Endodermal cell (in vitro differentiated cells): ENCODE measurements at regions not wholly inside any gene's neighbourhood (a gene's known extent, or its start where the extent isn't known, plus 50 kb on each side); places are given as distances from the start of the nearest gene placed in this dataset.

ENCODE experiments used
- DNase-seq: peaks from one replicate; pipeline ENCODE4 v3.0.0-alpha.2; 2017
- H3K27ac ChIP-seq: 2 replicates; pipeline ENCODE4 v1.5.1; 2013; ENCODE audit warnings: mild to moderate bottlenecking, low read depth, low read length, moderate library complexity
- H3K27me3 ChIP-seq: 2 replicates; pipeline ENCODE4 v1.6.1; 2013; ENCODE audit warnings: mild to moderate bottlenecking, low read length, moderate library complexity; ENCODE audit not compliant: insufficient read depth, control insufficient read depth, poor library complexity, severe bottlenecking
- H3K36me3 ChIP-seq: 2 replicates; pipeline ENCODE4 v1.7.0; 2013; ENCODE audit warnings: mild to moderate bottlenecking, low read length, moderate library complexity; ENCODE audit not compliant: control insufficient read depth, insufficient read depth
- H3K4me1 ChIP-seq: one replicate; pipeline ENCODE4 v1.7.0; 2013; ENCODE audit warnings: low read length; ENCODE audit not compliant: control insufficient read depth, insufficient read depth
- H3K4me3 ChIP-seq: 2 replicates; pipeline ENCODE4 v1.5.1; 2013; ENCODE audit warnings: mild to moderate bottlenecking, low read length, moderate library complexity
- H3K9ac ChIP-seq: 2 replicates; pipeline ENCODE4 v1.6.1; 2013; ENCODE audit warnings: mild to moderate bottlenecking, low read length, moderate library complexity; ENCODE audit not compliant: poor library complexity, severe bottlenecking; ENCODE audit errors: extremely low read depth
- H3K9me3 ChIP-seq: 2 replicates; pipeline ENCODE4 v1.6.1; 2013; ENCODE audit warnings: mild to moderate bottlenecking, low read length, moderate library complexity; ENCODE audit not compliant: control insufficient read depth
- H3K27ac Mint-ChIP-seq: 2 replicates; pipeline ENCODE4 v1.8.0; 2020; ENCODE audit warnings: mixed read lengths
- H3K27me3 Mint-ChIP-seq: 2 replicates; pipeline ENCODE4 v1.8.0; 2021; ENCODE audit warnings: mild to moderate bottlenecking, mixed read lengths; ENCODE audit not compliant: insufficient read depth
- H3K36me3 Mint-ChIP-seq: 2 replicates; pipeline ENCODE4 v1.8.0; 2020; ENCODE audit warnings: low read depth, mixed read lengths
- H3K4me1 Mint-ChIP-seq: 2 replicates; pipeline ENCODE4 v1.8.0; 2020; ENCODE audit warnings: mixed read lengths
- H3K4me3 Mint-ChIP-seq: 2 replicates; pipeline ENCODE4 v1.8.0; 2020; ENCODE audit warnings: mild to moderate bottlenecking, moderate library complexity, mixed read lengths
- H3K9me3 Mint-ChIP-seq: 2 replicates; pipeline ENCODE4 v1.8.0; 2020; ENCODE audit warnings: mild to moderate bottlenecking, mixed read lengths
- WGBS, 2 experiments: methylation state at CpG; one replicate each; pipeline versions ENCODE4 v1.1.5 to v1.1.7; 2013; ENCODE audit warnings: missing lambda C conversion rate in 2 of 2, mixed read lengths in 1 of 2; ENCODE audit not compliant: insufficient coverage in 1 of 2, insufficient read length in 1 of 2; 5-methylcytosine and 5-hydroxymethylcytosine counted together
- TF ChIP-seq, protein P1 (sequence below): fragments of 200-600 bp; sonication (generic); conservative IDR thresholded peaks from 2 replicates; pipeline ENCODE4 v1.5.0; 2021; ENCODE audit warnings: antibody characterized with exemption, mild to moderate bottlenecking

DNA sequence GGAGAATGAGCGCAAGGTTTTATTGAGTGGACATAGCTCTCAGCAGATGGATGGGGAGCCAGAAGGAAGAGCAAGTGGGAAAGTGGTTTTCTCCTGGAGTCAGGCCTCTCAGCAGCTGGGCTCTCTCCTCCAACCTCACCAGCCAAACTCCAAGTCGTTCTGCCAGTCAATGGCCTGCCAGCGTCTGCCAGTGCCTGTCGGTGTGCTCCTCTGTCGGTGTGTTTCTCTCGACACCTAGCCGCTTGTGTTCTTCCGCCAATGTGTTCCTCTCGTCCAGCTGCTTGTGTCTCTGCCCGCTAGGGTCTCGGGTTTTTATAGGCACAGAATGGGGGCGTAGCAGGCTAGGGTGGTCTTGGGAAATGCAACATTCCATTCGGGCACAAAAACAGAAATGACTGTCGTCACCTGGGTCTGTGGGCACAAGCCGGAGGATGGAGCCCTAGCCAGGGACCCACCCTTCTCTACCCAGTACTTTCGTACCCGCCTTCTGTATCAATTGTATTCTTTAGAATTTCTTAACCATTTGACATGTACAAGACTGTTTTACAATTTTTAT lies 1365.4 kb downstream of the FSCB start:
- no peak overlapping the region for H3K4me3 ChIP-seq
- Mint-ChIP-seq H3K27ac (no peak overlapping the region), H3K9me3 (peaks cover 9% of the 10 kb centered on the region), H3K27me3 (no peaks in the 10 kb centered on the region), H3K4me3 (no peak overlapping the region), H3K36me3 (no peaks in the 10 kb centered on the region), H3K4me1 (no peaks in the 10 kb centered on the region)
- no peaks in the 10 kb centered on the region for H3K4me1 ChIP-seq
- DNase-seq, result no peak
- TF ChIP-seq, protein P1, sequence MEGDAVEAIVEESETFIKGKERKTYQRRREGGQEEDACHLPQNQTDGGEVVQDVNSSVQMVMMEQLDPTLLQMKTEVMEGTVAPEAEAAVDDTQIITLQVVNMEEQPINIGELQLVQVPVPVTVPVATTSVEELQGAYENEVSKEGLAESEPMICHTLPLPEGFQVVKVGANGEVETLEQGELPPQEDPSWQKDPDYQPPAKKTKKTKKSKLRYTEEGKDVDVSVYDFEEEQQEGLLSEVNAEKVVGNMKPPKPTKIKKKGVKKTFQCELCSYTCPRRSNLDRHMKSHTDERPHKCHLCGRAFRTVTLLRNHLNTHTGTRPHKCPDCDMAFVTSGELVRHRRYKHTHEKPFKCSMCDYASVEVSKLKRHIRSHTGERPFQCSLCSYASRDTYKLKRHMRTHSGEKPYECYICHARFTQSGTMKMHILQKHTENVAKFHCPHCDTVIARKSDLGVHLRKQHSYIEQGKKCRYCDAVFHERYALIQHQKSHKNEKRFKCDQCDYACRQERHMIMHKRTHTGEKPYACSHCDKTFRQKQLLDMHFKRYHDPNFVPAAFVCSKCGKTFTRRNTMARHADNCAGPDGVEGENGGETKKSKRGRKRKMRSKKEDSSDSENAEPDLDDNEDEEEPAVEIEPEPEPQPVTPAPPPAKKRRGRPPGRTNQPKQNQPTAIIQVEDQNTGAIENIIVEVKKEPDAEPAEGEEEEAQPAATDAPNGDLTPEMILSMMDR, result no peak
- no peak overlapping the region for H3K27ac ChIP-seq
- no peaks in the 10 kb centered on the region for H3K27me3 ChIP-seq
- H3K9me3 ChIP-seq, result peaks cover 2% of the 10 kb centered on the region
- 90 to 95% methylated on average over 12 to 17 of the region's 17 CpGs for WGBS, 2 experiments
- H3K36me3 ChIP-seq, result no peaks in the 10 kb centered on the region
- no peak overlapping the region for H3K9ac ChIP-seq

GRCh38 chr14:43140453-43140852 lies 1366.6 kb downstream of the FSCB start:
- Histone ChIP-seq H3K36me3 (no peaks in the 10 kb centered on the region), H3K9ac (no peak overlapping the region), H3K27ac (no peak overlapping the region), H3K4me1 (no peaks in the 10 kb centered on the region), H3K27me3 (no peaks in the 10 kb centered on the region), H3K9me3 (peaks cover 8% of the 10 kb centered on the region), H3K4me3 (no peak overlapping the region)
- no peak overlapping the region for H3K4me3 Mint-ChIP-seq
- TF ChIP-seq, protein P1, result no peak
- WGBS, 2 experiments, result 91% methylated on average over 2 of the region's 2 CpGs; no CpG with 5 or more reads in 1 of the 2 experiments
- no peaks in the 10 kb centered on the region for H3K36me3 Mint-ChIP-seq
- H3K9me3 Mint-ChIP-seq, result peaks cover 18% of the 10 kb centered on the region
- DNase-seq, result no peak
- H3K27me3 Mint-ChIP-seq, result no peaks in the 10 kb centered on the region
- no peaks in the 10 kb centered on the region for H3K4me1 Mint-ChIP-seq
- H3K27ac Mint-ChIP-seq, result no peak overlapping the region

GRCh38 chr14:43135877-43136411 lies 1371.1 kb downstream of the FSCB start:
- no peaks in the 10 kb centered on the region for H3K27me3 Mint-ChIP-seq
- H3K9ac ChIP-seq, result no peak overlapping the region
- H3K9me3 ChIP-seq, result peaks cover 8% of the 10 kb centered on the region
- no peaks in the 10 kb centered on the region for H3K36me3 Mint-ChIP-seq
- H3K9me3 Mint-ChIP-seq, result peaks cover 27% of the 10 kb centered on the region
- no peak for DNase-seq
- H3K4me1 ChIP-seq, result no peaks in the 10 kb centered on the region
- no peaks in the 10 kb centered on the region for H3K4me1 Mint-ChIP-seq
- TF ChIP-seq, protein P1, result no peak
- 90 to 100% methylated on average over 4 to 23 of the region's 23 CpGs for WGBS, 2 experiments
- H3K4me3 ChIP-seq, result no peak overlapping the region
- H3K4me3 Mint-ChIP-seq, result no peak overlapping the region
- H3K36me3 ChIP-seq, result no peaks in the 10 kb centered on the region
- no peaks in the 10 kb centered on the region for H3K27me3 ChIP-seq
- H3K27ac ChIP-seq, result no peak overlapping the region
- no peak overlapping the region for H3K27ac Mint-ChIP-seq
